Ureter (tissue), 1 donor: ENCODE measurements at regions not wholly inside any gene's neighbourhood (a gene's known extent, or its start where the extent isn't known, plus 50 kb on each side); places are given as distances from the start of the nearest gene placed in this dataset.

Source experiments
- DNase-seq: peaks from one replicate; pipeline ENCODE4 v3.0.0-alpha.2; 2020; ENCODE audit warnings: low spot score
- donor health status: DM: yes; HTN: yes; CAD: no.

GRCh38 chr1:22315315-22316078, 136.2 kb upstream of the ZBTB40 start:
- peak; percentile 40 for DNase-seq

- peak; percentile 22 for DNase-seq
These were observed 134.3 kb upstream of the ZBTB40 start for GRCh38 chr1:22317231-22317919.

DNA sequence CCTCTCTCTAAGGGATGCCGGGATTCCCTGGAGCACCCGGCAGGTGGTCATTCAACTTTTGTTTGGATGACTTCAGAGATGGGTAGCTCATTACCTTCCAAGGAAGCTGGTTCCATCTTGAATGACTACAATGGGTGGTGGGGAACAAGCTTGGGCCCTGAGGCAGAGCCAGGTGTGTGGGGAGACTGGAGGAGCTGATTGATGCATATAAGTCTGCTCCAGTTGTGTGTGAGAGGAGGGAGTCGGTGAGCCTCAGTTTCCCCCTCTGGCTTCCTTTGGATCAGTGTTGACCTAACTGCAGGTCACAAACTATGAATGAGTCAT, 133.8 kb upstream of the ZBTB40 start:
- DNase-seq: peak; percentile 15

GRCh38 chr1:22318279-22318981, 133.2 kb upstream of the ZBTB40 start:
- peak; percentile 38 for DNase-seq

- no peak for DNase-seq
These were observed 132.0 kb upstream of the ZBTB40 start for GRCh38 chr1:22319608-22320007.

- peak; percentile 7 for DNase-seq
These were observed 130.9 kb upstream of the ZBTB40 start for GRCh38 chr1:22320587-22321344.

- peak; percentile 17 for DNase-seq
These were observed 129.7 kb upstream of the ZBTB40 start for GRCh38 chr1:22321917-22322316.

GRCh38 chr1:22323141-22323845, 128.4 kb upstream of the ZBTB40 start:
- DNase-seq: no peak

DNA sequence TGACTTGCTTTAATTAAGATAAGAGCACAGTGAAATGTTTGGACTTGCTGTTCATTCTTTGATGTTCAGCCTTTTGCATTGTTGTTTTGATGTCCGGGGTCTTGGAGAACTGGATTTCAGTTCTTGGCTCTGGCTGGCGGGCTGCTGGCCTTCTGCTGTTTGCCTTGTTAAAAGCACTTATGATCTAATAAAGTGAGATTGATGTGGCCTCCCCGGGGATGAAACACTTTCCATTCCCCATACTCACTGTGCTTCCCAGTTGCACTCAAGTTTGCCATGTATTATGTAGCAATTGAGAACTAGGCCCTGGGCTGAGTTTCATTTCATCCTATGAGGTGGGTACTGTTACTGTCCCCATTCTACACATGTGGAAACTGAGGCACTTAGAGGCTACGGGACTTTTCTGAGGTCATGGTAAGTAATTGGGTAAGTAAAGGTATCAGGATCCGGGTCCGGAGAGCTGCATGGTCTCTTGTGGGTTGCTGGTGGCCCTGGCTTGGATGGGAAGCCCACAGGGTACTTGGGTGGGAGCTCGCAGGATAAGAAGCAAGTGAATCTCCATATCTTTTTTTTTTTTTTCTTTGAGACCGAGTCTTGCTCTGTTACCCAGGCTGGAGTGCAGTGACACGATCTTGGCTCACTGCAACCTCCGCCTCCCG, 127.7 kb upstream of the ZBTB40 start:
- no peak for DNase-seq

DNA sequence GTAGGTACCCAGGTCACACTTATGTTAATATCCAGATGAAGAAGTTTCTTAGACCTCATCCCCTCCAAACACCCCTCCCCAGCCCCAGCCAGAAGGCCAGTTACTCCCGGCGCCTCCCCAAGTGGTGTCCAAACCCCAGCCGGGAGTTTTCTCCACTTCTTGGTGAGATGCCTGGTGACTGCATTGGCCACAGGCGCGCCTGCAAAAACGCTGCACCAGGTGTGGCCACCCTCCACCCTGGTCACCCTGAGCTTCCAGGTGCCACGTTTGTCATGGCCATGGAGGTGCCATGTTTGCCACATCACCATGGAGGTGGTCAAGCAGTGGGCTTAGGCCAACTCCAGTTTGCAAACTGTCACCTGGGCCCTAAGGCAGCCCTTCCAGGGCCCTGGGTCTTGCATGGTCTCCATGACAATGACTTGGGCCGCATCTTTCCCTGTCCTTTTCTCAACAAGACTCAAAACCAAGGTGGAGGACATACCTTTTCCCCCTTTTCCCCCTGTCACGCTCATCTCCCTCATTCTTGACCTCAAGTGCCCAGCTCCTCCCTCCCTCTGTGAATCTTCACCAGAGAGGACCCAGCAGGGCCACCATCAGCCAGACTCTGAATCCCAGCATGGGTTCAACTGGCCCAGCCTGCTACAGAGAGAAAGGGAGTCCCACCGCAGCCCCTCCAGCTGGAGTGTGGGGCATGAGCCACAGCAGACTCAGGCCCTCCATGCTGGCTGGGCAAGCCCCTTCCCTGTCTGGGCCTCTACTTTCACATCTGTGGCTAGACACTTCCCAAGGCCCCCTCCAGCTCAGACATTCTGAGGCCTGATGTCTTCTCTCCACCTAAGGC, 125.9 kb upstream of the ZBTB40 start:
- peak; percentile 41 for DNase-seq

DNA sequence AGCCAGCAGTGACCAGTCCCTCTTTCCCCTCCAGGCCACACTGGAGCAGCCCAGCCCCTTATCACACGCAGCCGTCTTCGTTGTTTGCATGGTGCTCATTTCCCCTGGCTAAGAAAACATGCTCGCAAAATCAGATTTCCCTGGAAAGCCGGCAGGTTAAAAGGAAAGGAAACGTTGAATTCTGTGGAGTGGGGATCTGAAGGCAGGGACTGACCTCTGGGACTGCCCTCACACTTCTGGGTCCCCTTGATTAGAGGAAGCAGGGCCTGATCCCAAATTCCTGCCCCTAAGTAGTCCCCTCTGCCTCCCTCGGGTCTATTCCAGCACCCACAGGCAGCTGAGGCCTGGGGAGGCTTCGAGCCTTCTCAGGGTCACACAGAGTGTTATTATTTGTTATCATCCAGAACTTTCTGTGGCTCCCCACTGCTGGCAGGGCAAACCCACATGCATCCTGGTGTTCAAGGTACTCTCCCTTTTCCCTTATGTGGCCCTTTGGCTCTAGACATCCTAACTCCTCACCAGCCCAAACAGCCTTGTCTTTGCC, 125.2 kb upstream of the ZBTB40 start:
- no peak for DNase-seq

- DNase-seq: no peak
These were observed 124.7 kb upstream of the ZBTB40 start for GRCh38 chr1:22326931-22327330.

DNA sequence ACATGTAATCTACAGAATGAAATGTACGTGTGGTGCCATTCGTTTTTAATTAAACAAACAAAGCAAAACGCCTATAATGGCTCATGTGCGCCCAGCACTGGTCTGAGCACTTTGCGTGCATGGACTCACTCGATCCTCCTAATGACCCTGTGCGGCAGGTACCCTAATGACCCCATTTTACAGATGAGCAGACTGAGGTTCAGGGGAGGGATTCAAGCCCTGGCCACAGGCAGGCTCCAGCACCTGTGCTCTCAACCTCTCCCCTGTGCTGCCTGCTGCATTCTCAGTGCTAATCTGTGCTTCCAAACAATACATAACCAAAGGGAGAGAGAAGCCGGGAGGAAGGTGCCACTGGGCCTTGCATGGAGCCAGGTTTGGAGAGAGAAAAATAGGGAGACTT, 124.2 kb upstream of the ZBTB40 start:
- no peak for DNase-seq

DNA sequence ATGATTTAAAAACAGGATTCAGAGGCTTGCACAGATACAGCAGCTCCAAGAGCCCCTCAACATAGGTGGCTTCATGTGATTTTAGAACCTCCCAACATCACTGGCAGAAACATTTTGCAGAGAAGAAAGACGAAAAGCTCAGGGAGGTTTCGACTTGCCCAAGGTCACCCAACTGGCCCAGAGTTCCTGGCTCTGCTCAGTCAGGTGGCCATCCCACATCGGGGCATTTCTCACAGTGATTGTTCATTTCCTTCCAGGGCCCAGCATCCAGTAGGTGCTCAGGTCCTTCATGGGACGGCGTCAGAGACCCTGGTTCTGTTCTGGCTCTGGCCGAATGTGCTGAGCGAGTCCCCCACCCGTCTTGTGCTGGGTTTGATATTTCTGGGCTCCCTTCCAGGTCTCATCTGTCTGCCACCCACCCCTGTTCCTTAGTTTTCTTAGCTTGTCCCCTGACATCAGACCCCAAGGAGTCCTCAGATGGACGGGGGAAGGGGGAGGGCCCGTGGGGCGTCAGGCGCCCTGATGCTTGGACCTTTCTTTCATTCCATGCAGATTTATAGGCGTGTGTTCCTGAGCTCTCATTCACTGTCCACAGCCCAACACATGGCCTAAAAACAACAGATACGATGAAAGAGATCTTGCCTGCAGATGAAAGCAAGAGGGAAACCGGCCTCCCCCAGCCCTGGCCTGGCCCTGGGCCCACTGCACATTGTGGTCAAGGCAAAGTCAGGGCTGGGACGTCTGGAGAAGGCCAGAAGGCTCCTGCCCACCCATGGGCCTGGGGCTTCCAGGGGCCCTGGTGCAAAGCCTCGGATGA, 123.1 kb upstream of the ZBTB40 start:
- no peak for DNase-seq

GRCh38 chr1:22329148-22329515, 122.5 kb upstream of the ZBTB40 start:
- no peak for DNase-seq

DNA sequence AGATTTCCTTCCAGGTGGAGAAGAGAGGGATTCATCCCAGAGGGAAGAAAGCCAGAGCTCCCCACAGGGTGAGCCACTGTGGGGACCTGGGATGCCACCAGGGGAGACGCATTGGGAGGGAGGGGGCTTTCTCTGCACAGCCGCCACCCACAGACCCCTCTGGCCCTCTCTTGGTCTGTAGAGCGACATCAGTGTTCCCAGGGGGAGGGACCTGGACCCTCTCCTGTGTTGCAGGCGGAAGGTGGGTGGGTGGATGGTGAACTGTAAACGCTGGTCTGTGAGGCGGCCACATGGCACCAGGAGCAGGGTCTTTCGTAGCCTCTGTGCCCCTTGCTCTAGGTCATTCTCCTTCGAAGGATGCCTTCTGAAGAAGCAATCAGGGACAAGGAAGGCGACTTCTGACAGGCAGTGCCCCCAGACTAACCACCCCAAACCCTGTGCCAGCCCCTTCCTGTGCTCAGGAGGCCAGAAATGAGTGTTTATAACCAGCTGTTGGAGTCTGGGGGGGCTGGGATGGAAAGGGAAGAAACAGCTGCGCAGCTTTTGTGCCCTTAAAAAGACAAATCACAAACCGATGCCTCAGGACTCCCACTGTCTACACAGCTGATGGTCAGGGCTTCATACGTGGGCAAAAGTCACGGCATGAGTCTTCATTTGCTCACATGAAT, 121.4 kb upstream of the ZBTB40 start:
- DNase-seq: no peak

DNA sequence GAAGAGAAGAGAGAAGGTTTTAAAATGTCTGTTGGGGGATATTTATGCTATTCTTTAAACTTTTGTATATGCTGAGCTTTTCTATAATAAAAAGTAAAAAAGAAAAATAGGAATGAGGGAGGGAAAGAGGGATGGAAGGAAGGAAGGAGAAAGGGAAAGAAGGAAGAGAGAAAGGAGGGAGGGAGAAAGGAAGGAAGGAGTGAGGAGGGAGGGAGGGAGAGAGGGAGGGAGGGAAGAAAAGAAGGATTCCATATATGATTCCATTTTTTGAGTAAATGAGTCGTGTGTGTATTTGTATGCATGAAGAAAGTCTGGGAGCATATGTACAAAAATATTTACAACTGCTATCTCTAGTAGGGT, 120.9 kb upstream of the ZBTB40 start:
- no peak for DNase-seq

- DNase-seq: no peak
These were observed 119.8 kb upstream of the ZBTB40 start for GRCh38 chr1:22331618-22332423.
